Right atrium auricular region (tissue), 2 donors: ENCODE measurements at regions not wholly inside any gene's neighbourhood (a gene's known extent, or its start where the extent isn't known, plus 50 kb on each side); places are given as distances from the start of the nearest gene placed in this dataset.

Source experiments
- DNase-seq: peaks from one replicate; pipeline ENCODE4 v3.0.0-alpha.2; 2019; ENCODE audit warnings: low spot score
- H3K27ac ChIP-seq, 2 donors: fragments of 200-600 bp; sonication (generic); 1 replicate in 1 of 2; 2 replicates in 1 of 2; pipeline ENCODE4 v1.5.1; 2016 to 2019
- H3K27me3 ChIP-seq, 2 donors: fragments of 200-600 bp; sonication (generic); one replicate each; pipeline versions ENCODE4 v1.5.1 to v1.6.0; 2017 to 2019
- H3K36me3 ChIP-seq: fragments of 200-600 bp; sonication (generic); one replicate; pipeline ENCODE4 v1.5.1; 2016
- H3K4me1 ChIP-seq, 2 donors: fragments of 200-600 bp; sonication (generic); one replicate each; pipeline versions ENCODE4 v1.5.1 to v1.6.0; 2017 to 2019
- H3K4me3 ChIP-seq, 2 donors: fragments of 200-600 bp; sonication (generic); 1 replicate in 1 of 2; 2 replicates in 1 of 2; pipeline ENCODE4 v1.5.1; 2017 to 2019; ENCODE audit warnings: mild to moderate bottlenecking in 1 of 2, moderate library complexity in 1 of 2
- H3K9me3 ChIP-seq, 2 donors: fragments of 200-600 bp; sonication (generic); one replicate each; pipeline ENCODE4 v1.5.1; 2019
- TF ChIP-seq, protein P1 (sequence below), 2 donors: fragments of 200-600 bp; sonication (generic); IDR thresholded peaks; one replicate each; pipeline ENCODE4 v1.5.1; 2019; ENCODE audit warnings: antibody characterized with exemption in 2 of 2

DNA sequence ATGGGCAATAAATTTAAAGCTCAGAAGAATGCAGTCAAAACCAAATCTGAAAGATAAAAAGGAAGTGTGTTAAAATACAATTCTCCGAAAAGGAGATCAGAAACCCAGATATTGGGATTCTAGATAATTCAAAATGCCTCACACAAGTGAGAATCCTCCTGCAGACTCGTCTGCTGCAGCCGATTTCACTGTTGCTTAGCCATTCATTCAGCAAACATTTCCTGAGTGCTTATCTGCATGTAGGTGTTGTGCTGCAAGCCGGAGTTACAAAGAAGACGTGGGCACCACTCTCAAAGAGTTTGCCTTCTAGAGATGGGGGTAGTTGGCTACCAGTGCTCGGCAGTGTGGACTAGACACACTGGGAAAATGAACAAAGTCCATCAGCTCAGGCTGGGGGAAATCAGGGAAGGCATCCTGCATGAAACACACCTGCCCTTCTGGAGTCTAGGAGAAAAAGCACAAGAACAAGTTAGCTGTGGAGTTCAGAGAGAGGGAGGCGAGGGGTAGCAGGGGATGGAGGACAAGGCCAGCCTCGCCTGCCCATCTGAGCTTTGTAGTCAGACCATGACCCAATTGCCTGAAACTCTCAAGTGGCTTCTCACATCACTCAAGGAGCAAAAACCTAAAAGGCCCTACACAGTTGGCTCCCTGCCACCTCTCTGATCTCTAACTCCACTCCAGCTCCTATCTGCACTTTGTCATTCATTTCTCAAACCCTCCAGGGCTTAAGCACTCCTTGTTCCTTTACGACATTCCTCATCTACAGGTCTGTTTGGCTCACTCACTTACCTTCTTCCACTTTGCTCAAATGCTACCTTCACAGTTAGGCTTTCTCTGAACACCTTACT is 310.0 kb upstream of the DDHD1 start:
- peaks cover 0 to 5% of the 10 kb centered on the region in 2 donors for H3K4me1 ChIP-seq
- no peaks in the 10 kb centered on the region for H3K27me3 ChIP-seq
- peaks cover 0 to 7% of the 10 kb centered on the region in 2 donors for H3K9me3 ChIP-seq
- TF ChIP-seq, protein P1, sequence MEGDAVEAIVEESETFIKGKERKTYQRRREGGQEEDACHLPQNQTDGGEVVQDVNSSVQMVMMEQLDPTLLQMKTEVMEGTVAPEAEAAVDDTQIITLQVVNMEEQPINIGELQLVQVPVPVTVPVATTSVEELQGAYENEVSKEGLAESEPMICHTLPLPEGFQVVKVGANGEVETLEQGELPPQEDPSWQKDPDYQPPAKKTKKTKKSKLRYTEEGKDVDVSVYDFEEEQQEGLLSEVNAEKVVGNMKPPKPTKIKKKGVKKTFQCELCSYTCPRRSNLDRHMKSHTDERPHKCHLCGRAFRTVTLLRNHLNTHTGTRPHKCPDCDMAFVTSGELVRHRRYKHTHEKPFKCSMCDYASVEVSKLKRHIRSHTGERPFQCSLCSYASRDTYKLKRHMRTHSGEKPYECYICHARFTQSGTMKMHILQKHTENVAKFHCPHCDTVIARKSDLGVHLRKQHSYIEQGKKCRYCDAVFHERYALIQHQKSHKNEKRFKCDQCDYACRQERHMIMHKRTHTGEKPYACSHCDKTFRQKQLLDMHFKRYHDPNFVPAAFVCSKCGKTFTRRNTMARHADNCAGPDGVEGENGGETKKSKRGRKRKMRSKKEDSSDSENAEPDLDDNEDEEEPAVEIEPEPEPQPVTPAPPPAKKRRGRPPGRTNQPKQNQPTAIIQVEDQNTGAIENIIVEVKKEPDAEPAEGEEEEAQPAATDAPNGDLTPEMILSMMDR (IDR thresholded peaks at IDR 0.05), result no peak
- no peak overlapping the region for H3K27ac ChIP-seq
- H3K36me3 ChIP-seq, result no peaks in the 10 kb centered on the region
- H3K4me3 ChIP-seq, result no peak overlapping the region
- DNase-seq, result no peak

DNA sequence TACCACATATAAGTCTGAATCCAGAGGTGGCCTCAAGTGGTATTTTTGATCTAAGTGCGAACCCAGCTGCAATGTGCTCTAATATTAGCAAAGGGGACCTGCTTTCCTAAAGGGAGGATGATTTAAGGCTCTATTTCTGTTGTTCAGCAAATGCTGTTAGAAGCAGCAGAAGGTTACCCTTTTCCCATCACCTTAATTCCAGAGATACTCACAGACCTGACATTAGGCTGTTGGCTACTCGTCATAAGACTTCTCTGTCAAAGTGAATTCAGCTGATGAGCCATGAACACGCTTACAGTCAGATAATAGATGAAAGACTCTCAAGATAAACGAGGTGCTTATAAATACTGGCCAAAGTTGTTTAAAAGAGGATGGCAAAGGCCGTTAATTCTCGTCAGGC is 308.7 kb upstream of the DDHD1 start:
- Histone ChIP-seq H3K27me3 (no peaks in the 10 kb centered on the region), H3K4me3 (no peak overlapping the region), H3K9me3 (no peaks in the 10 kb centered on the region), H3K36me3 (no peaks in the 10 kb centered on the region), H3K27ac (peak overlapping the region in 1 of 2 donors; percentile 19), H3K4me1 (peaks cover 0 to 7% of the 10 kb centered on the region in 2 donors)
- DNase-seq, result no peak
- TF ChIP-seq, protein P1 (IDR thresholded peaks at IDR 0.05), result no peak

DNA sequence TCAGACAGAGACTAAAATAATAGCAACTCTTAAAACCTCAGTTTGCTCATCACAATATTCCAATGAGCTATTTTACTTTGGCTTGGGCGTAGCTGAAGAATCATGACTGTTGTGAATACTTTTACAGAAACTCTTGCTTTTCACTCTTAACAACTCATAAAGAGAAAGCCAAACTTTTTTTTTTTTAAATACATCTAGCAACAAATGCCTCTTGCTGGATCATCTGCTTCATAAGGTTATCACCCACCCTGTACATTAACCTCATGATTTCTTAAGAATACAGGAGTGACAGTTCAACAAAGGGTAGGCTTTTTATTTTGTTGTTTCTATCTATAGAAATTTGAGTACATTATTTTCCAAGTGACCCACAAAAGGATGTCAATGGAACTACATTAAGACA is 307.4 kb upstream of the DDHD1 start:
- DNase-seq, result no peak
- TF ChIP-seq, protein P1 (IDR thresholded peaks at IDR 0.05), result no peak

DNA sequence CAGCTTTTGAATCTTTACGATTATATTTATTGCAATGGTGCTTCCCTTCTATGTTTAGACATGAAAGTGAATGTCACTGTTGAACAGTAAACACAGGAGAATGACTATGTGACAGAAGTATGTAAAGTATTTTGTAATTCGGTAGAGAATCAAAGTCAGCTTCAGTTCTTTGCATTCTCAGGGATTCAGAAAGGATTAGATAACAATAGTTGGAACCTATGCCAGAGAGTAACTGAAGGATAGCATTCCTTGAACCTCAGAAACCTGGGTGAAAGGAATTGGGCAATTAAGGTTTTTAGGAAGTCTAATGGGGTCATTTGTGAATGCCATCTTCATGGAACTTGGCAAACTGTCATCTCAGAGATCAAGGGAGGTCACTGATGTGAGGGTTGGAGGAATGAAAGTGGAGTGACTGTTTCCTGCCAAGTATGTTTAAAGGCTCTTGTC is 305.3 kb upstream of the DDHD1 start:
- peaks cover 0 to 7% of the 10 kb centered on the region in 2 donors for H3K4me1 ChIP-seq
- H3K4me3 ChIP-seq, result no peak overlapping the region
- TF ChIP-seq, protein P1 (IDR thresholded peaks at IDR 0.05), result no peak
- no peaks in the 10 kb centered on the region for H3K36me3 ChIP-seq
- no peak overlapping the region for H3K27ac ChIP-seq
- no peaks in the 10 kb centered on the region for H3K9me3 ChIP-seq
- no peak for DNase-seq
- H3K27me3 ChIP-seq, result no peaks in the 10 kb centered on the region

More for the DNA sequence above, 307.4 kb upstream of the DDHD1 start:
- Histone ChIP-seq H3K36me3 (no peaks in the 10 kb centered on the region), H3K4me1 (peaks cover 0 to 7% of the 10 kb centered on the region in 2 donors), H3K27me3 (no peaks in the 10 kb centered on the region), H3K4me3 (no peak overlapping the region), H3K9me3 (no peaks in the 10 kb centered on the region), H3K27ac (no peak overlapping the region)

DNA sequence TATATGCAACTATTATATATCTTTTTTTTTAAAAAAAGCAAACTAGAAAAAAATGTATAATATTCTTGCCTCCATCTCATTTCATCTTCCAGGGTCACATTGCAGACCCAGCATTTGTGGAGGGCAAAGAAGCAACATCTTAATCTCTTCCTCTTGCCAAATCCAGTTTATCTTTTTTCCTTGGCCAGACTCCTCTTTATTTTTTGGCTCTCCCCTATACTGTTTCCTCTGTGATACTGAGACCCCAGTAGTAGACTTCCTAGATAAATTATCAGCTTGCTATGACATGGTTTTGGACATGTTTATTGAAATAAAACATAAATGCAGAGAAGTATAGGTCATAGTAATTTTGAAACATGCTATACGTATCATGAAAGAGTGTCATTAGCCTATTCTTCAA is 303.8 kb upstream of the DDHD1 start:
- Histone ChIP-seq H3K4me3 (no peak overlapping the region), H3K9me3 (no peaks in the 10 kb centered on the region)

More for the DNA sequence above, 303.8 kb upstream of the DDHD1 start:
- Histone ChIP-seq H3K36me3 (no peaks in the 10 kb centered on the region), H3K4me1 (peaks cover 0 to 7% of the 10 kb centered on the region in 2 donors), H3K27me3 (no peaks in the 10 kb centered on the region), H3K27ac (no peak overlapping the region)
- DNase-seq, result no peak
- TF ChIP-seq, protein P1 (IDR thresholded peaks at IDR 0.05), result no peak
